ENCODE measurements at regions not wholly inside any gene's neighbourhood (a gene's known extent, or its start where the extent isn't known, plus 50 kb on each side); places are given as distances from the start of the nearest gene placed in this dataset.

GRCh38 chr18:45349019-45349418, 266.3 kb upstream of the SLC14A2 start:
- no peak for TF ChIP-seq CTCF (IDR thresholded peaks at IDR 0.05; ENCODE audit: low read length, missing control alignments)
- no peak for DNase-seq (ENCODE audit: low read depth)

GRCh38 chr18:45349467-45349866, 265.8 kb upstream of the SLC14A2 start:
- no peak overlapping the region for H3K4me3 ChIP-seq (replicated peaks; ENCODE audit: low read depth, low read length)
- no peak for DNase-seq (ENCODE audit: low read depth)
- TF ChIP-seq CTCF (IDR thresholded peaks at IDR 0.05; ENCODE audit: low read length, missing control alignments), result no peak

More at GRCh38 chr18:45349019-45349418, 266.3 kb upstream of the SLC14A2 start:
- H3K4me3 ChIP-seq (replicated peaks; ENCODE audit: low read depth, low read length), result no peak overlapping the region

- no peak for TF ChIP-seq CTCF (IDR thresholded peaks at IDR 0.05; ENCODE audit: low read length, missing control alignments)
- DNase-seq (ENCODE audit: low read depth), result no peak
- no peak overlapping the region for H3K4me3 ChIP-seq (replicated peaks; ENCODE audit: low read depth, low read length)
Observed at GRCh38 chr18:45350404-45351156, 264.7 kb upstream of the SLC14A2 start.

GRCh38 chr18:45352874-45353273, 262.4 kb upstream of the SLC14A2 start:
- no peak for TF ChIP-seq CTCF (IDR thresholded peaks at IDR 0.05; ENCODE audit: low read length, missing control alignments)
- DNase-seq (ENCODE audit: low read depth), result no peak
- H3K4me3 ChIP-seq (replicated peaks; ENCODE audit: low read depth, low read length), result no peak overlapping the region

- no peak for DNase-seq (ENCODE audit: low read depth)
- TF ChIP-seq CTCF (IDR thresholded peaks at IDR 0.05; ENCODE audit: low read length, missing control alignments), result no peak
Observed at GRCh38 chr18:45353530-45353929, 261.7 kb upstream of the SLC14A2 start.

GRCh38 chr18:45355944-45356520, 259.2 kb upstream of the SLC14A2 start:
- no peak for TF ChIP-seq CTCF (IDR thresholded peaks at IDR 0.05; ENCODE audit: low read length, missing control alignments)
- no peak for DNase-seq (ENCODE audit: low read depth)

More at GRCh38 chr18:45353530-45353929, 261.7 kb upstream of the SLC14A2 start:
- H3K4me3 ChIP-seq (replicated peaks; ENCODE audit: low read depth, low read length), result no peak overlapping the region

More at GRCh38 chr18:45355944-45356520, 259.2 kb upstream of the SLC14A2 start:
- no peak overlapping the region for H3K4me3 ChIP-seq (replicated peaks; ENCODE audit: low read depth, low read length)
